ENCODE measurements at regions not wholly inside any gene's neighbourhood (a gene's known extent, or its start where the extent isn't known, plus 50 kb on each side); places are given as distances from the start of the nearest gene placed in this dataset.

DNA sequence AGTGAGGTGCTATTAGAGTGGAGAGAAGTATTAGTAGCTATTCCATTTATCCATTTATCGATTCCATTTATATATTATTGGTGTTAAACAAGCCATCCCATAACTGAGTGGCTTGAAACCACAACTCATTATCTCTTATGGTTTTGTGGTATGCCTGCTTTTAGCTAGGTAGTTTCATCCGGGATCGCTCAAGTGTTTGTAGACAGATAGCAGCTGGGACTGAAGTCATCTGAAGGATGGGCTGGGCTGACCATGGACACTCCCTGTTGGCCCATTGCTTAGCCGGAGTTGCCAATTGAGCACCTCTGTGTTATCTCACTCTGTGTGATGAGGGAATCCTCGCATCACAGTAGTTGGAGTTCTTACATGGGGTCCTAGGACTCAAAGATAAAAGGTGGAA lies 622.5 kb downstream of the PLA2G4A start:
- TF ChIP-seq, protein P1, sequence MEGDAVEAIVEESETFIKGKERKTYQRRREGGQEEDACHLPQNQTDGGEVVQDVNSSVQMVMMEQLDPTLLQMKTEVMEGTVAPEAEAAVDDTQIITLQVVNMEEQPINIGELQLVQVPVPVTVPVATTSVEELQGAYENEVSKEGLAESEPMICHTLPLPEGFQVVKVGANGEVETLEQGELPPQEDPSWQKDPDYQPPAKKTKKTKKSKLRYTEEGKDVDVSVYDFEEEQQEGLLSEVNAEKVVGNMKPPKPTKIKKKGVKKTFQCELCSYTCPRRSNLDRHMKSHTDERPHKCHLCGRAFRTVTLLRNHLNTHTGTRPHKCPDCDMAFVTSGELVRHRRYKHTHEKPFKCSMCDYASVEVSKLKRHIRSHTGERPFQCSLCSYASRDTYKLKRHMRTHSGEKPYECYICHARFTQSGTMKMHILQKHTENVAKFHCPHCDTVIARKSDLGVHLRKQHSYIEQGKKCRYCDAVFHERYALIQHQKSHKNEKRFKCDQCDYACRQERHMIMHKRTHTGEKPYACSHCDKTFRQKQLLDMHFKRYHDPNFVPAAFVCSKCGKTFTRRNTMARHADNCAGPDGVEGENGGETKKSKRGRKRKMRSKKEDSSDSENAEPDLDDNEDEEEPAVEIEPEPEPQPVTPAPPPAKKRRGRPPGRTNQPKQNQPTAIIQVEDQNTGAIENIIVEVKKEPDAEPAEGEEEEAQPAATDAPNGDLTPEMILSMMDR (IDR thresholded peaks at IDR 0.05; ENCODE audit: low read length), result no peak
- no peak for TF ChIP-seq EZH2 (IDR thresholded peaks at IDR 0.05; ENCODE audit: borderline replicate concordance, low read length)
